ENCODE measurements at regions not wholly inside any gene's neighbourhood (a gene's known extent, or its start where the extent isn't known, plus 50 kb on each side); places are given as distances from the start of the nearest gene placed in this dataset.
"Not testable (repeated sequence)": the region's sequence is repeated elsewhere in the genome, so short reads cannot be mapped to it uniquely, and the experiment has no call there.

GRCh38 chr1:121519756-121520286 lies 335.0 kb downstream of the SRGAP2C start:
- not testable (repeated sequence) for TF ChIP-seq YY1 (IDR thresholded peaks at IDR 0.05; ENCODE audit: insufficient read depth, insufficient read length); ZNF274 (IDR thresholded peaks at IDR 0.05; ENCODE audit: low read depth, low read length); SUZ12 (IDR thresholded peaks at IDR 0.05; ENCODE audit: extremely low read depth, insufficient read depth, insufficient read length)
